ENCODE measurements at regions not wholly inside any gene's neighbourhood (a gene's known extent, or its start where the extent isn't known, plus 50 kb on each side); places are given as distances from the start of the nearest gene placed in this dataset.

DNA sequence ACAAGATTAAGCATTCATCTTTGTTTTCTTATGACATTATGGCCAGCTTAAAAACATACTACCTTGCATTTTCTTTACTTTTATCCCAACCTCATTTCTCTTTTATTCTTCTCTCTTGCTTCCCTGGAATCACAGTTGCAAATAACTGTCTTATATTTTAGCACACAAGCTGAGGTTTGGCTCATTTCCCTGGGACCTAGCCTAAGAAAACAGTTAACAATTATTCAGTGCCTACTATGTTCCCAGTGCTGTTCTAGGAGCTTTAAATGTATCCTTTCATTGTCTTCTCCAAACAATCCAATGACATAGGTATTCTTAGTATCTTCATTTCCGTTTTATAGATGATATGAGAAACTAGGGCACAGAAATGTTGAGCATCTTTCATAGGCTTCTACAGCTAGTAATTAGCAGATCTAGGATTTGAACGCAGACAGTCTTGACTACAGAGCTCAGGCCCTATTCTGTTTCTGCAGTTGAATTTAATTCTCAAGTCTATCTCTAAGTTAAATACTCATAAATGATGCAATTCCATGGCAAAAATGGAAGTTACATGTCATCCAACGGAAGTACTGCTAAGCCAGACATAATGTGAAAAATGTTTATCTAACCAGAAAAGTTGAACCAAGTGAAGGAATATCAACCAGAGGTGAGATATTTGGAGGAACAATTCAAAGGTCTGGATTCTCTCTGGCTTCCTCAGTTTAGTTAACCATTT lies 52.3 kb upstream of the MTAP start:
- 57 to 67% (median 63%) methylated on average over 3 of the region's 3 CpGs for WGBS, 5 donors
- intact Hi-C loops (cut with DNase I; ENCODE audit: low total_unique reads): no loop called here
- no peaks in the 10 kb centered on the region for H3K9me3 ChIP-seq

DNA sequence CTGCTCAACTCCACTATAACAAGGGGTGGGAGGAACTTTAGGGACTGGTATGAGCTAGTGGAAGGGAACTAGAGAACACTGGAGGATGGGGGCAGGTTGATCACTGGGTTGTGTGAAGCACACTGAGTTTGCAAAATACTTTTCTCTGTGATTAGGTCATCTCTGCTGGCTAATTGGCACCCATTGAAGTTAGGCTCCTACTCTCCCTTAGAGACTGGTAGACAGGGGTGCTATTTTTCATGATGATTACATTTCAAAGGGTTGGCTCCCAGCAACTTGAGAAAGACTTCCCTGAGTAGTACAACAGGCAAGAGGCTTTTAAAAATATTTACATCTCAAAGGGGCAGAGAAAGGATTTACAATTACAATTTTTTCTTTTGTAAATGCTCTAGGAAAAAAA lies 50.4 kb upstream of the MTAP start:
- no peaks in the 10 kb centered on the region for H3K36me3 ChIP-seq
- intact Hi-C loops (cut with DNase I; ENCODE audit: low total_unique reads): no loop called here
- TF ChIP-seq EP300 (IDR thresholded peaks at IDR 0.05): no peak
- TF ChIP-seq POLR2AphosphoS5 (IDR thresholded peaks at IDR 0.05): no peak
- TF ChIP-seq POLR2A (IDR thresholded peaks at IDR 0.05): no peak
- TF ChIP-seq, protein P1, sequence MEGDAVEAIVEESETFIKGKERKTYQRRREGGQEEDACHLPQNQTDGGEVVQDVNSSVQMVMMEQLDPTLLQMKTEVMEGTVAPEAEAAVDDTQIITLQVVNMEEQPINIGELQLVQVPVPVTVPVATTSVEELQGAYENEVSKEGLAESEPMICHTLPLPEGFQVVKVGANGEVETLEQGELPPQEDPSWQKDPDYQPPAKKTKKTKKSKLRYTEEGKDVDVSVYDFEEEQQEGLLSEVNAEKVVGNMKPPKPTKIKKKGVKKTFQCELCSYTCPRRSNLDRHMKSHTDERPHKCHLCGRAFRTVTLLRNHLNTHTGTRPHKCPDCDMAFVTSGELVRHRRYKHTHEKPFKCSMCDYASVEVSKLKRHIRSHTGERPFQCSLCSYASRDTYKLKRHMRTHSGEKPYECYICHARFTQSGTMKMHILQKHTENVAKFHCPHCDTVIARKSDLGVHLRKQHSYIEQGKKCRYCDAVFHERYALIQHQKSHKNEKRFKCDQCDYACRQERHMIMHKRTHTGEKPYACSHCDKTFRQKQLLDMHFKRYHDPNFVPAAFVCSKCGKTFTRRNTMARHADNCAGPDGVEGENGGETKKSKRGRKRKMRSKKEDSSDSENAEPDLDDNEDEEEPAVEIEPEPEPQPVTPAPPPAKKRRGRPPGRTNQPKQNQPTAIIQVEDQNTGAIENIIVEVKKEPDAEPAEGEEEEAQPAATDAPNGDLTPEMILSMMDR (IDR thresholded peaks at IDR 0.05): no peak

More for the DNA sequence above, 52.3 kb upstream of the MTAP start:
- TF ChIP-seq POLR2AphosphoS5 (IDR thresholded peaks at IDR 0.05) (no peak), EP300 (IDR thresholded peaks at IDR 0.05) (no peak), POLR2A (IDR thresholded peaks at IDR 0.05) (no peak)
- TF ChIP-seq, protein P1 (IDR thresholded peaks at IDR 0.05): no peak
- Histone ChIP-seq H3K27me3 (no peaks in the 10 kb centered on the region), H3K4me1 (no peaks in the 10 kb centered on the region), H3K27ac (no peak overlapping the region), H3K36me3 (no peaks in the 10 kb centered on the region), H3K4me3 (no peak overlapping the region)
- no peak for DNase-seq

More for the DNA sequence above, 50.4 kb upstream of the MTAP start:
- Histone ChIP-seq H3K4me3 (no peak overlapping the region), H3K27me3 (no peaks in the 10 kb centered on the region), H3K9me3 (no peaks in the 10 kb centered on the region), H3K4me1 (no peaks in the 10 kb centered on the region), H3K27ac (no peak overlapping the region)
- DNase-seq: no peak

Small RNA genes lying in the stretch of these regions (small RNA-seq; reads per million reads assigned to genes)
- 0 to 0.15 (median 0.04) reads per million in 4 donors for gene RN7SL151P

Data from stomach (tissue), 8 donors.